Stromal cell of bone marrow (primary cell): ENCODE measurements at regions not wholly inside any gene's neighbourhood (a gene's known extent, or its start where the extent isn't known, plus 50 kb on each side); places are given as distances from the start of the nearest gene placed in this dataset.

Experiments used
- DNase-seq: peaks from one replicate; pipeline ENCODE4 v3.0.0-alpha.2; 2012; ENCODE audit warnings: low read depth

GRCh38 chr13:34414616-34415015 lies 527.5 kb upstream of the NBEA start:
- no peak for DNase-seq

DNA sequence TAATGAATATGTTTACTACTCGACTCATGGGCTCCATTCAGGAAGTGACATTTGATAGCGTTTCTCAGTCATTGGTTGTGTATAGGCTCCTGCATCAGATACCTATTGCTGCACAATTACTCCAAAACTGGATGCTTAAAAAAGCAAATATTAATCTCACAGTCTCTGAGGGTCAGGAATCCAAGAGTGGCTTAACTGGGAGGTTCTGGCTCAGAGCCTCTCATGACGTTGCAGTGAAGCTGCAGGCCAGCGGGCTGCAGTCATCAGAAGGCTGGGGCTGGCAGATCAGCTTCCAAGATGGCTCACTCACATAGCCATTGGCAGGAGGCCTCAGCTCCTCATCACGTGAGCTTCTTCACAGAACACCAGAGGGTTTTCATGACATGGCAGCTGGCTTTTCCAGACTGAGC lies 525.1 kb upstream of the NBEA start:
- peak; percentile 72 for DNase-seq

DNA sequence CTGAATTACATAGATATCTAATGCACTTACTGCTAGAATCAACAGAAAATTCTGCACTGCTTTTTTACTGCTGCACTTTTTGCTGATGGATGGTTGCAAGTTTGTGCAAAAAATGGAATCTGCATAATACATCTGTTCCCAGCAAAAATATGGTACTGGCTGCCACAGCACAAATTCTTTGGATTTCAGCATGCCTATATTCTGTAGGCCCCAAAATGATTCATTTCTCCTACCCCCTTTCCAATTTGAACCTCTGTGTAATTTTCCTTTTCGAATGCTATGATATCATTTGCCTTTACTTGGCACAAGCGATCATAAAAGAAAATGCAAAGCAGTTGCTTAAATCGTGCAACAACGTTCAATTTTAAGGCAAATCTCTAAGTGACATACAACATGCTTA lies 524.2 kb upstream of the NBEA start:
- no peak for DNase-seq

GRCh38 chr13:34419025-34419424 lies 523.0 kb upstream of the NBEA start:
- no peak for DNase-seq

DNA sequence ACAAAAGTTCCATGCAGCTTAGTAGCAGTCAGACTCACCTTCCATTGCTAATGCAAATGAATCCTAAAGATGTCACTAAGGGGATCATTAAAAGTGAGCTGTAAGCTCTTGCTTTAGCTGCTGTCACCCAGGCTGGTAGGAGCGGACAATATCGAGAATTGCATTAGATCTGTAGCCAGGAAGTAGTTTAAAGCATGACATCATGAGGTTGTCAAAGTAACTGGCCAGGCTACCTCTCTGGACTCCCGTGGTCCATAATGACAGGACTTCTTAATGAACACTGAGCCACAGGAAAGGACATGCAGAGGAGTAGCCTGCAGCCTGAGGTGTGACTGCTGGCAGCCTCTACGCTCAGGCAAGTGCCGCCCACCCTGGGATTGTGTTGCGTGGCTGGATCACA lies 522.3 kb upstream of the NBEA start:
- no peak for DNase-seq

- no peak for DNase-seq
These were observed 521.2 kb upstream of the NBEA start for GRCh38 chr13:34420702-34421346.

- DNase-seq, result no peak
These were observed 520.7 kb upstream of the NBEA start for GRCh38 chr13:34421347-34421719.

GRCh38 chr13:34421858-34422475 lies 520.1 kb upstream of the NBEA start:
- no peak for DNase-seq

DNA sequence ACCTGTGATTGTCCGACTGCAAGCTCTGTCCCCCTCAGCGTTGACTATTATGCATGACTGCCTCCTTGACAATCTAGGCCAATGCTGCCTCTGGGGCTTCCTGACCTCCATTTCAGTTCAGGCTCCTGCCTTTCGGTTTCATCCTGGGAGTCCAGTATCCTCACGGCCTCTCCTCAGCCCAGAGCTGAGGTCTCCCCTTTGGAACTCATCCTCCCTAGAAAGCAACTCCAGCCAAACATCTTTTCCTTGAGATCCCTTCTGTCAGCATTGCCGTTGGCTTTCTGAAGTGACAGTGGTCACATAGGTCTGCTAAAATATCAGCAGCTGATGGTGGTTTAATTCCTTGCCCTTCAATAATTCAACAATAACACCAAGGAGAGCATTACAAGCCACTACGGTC lies 519.1 kb upstream of the NBEA start:
- no peak for DNase-seq

GRCh38 chr13:34425327-34425949 lies 516.6 kb upstream of the NBEA start:
- no peak for DNase-seq

DNA sequence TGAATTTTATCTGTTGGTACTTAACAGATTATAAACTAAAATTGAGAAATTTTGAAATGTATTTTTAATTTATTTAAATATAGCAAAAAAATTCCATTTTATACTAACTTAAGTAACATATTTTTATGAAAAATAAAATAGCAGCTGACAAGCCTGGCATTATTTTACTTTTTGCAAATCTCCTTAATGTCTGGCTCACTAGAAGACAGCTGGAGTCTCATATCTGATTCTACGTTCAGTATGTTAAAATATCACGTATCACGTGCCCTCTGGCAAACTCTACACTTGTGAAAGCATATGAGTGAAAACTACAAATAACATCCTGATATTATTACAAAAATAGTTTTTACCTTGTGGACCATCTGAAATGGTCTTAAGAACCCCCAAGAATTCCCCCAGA lies 513.2 kb upstream of the NBEA start:
- DNase-seq, result no peak

DNA sequence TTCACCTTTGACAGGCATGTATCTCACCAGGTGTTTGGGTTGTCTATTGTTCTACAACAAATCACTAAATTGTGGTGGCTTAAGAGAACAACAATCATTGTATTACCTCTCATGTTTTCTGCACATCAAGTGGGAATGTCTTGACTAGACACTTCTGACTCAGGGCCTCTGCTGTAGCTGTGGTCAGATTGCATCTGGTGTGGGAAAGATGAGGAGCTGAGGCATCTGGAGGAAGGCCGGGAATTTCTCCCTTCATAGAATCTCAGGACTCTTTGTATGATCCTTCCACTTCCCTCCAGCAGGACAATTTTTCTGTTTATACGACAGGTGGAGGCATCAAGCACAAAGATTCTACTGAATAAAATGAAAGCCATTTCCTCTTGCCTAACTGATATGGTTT lies 511.8 kb upstream of the NBEA start:
- peak; percentile 6 for DNase-seq

GRCh38 chr13:34431827-34432581 lies 510.1 kb upstream of the NBEA start:
- no peak for DNase-seq

GRCh38 chr13:34435338-34435737 lies 506.7 kb upstream of the NBEA start:
- DNase-seq, result peak; percentile 36

DNA sequence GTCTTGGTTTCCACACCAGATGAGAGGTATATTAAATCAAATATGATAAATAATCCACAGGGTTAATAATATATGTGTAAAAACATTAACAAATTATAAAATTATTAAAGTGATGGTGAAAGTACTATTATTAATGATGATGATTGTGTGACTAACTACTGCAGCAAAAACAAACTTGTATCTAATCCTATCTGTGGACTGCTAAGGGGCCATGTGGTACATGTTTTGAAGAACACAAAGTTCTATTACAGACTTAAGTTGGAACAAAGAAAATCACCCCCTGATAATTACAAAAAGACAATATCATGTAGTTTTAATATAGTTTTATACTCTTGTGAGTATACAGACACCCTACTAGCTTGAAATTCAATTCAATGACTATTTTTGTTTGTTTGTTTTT lies 504.2 kb upstream of the NBEA start:
- DNase-seq, result no peak

GRCh38 chr13:34452831-34453230 lies 489.2 kb upstream of the NBEA start:
- no peak for DNase-seq

DNA sequence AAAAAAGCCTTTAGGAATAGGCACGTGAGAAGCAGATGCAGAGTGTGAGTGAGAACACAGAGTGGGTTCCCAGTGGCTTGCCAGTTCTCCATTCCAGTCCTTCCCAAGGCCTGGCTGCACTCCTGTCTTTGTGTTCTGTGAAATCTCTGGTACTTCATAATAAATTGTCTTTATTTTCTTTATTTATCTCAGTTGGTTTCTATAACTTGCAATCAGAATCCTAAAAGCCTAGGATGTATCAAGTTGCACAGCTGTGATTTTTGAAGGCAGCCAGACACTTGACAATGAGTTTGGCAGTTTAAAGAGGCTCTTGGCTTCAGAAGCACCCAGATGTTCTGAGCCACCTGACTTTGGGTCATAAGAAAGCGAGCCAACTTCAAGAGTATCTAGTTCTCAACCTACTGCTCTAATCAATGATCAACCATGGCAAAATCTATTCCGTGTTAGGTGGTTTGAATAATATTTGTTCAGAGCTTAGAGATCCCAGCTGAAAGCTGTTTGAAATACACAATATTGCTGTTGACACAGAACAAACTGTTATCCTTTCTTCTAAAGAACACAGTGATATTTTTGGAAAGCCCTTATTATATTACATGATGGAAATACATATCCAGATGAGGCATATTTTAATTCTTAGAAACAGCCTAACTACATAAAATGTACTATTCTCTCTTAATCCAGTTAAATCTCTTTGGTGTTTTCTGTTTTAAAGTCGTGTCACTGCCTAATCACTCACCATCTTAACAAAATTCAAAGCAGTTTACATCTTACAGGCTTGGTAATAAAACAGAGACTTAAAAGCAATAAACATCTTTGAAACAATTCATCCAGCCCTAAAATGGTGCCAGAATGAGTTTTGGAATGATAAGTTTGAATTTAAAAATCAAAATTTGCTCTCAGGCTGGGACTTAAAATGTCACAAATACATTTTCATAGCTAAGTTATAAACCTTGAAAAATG lies 483.0 kb upstream of the NBEA start:
- no peak for DNase-seq

- no peak for DNase-seq
These were observed 482.2 kb upstream of the NBEA start for GRCh38 chr13:34459856-34460255.

GRCh38 chr13:34462843-34463242 lies 479.2 kb upstream of the NBEA start:
- peak; percentile 38 for DNase-seq

DNA sequence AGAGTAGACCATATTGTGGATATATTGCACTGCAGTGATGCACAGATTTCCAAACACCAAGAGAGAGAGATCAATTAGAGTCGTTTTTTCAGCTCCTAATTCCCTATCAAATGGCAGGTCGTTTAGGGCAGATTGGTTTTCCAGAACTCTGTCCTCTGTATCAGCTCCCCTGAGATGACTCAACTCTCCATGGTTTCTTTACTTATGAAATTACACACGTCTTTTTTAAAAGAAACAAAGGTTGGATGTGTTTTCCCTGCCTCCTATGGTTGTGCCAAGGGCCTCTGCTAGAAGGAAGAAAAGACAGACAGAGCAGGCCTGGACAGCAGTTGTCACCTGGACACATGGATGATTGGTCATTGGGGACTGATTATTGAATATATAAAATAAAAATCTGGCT lies 478.1 kb upstream of the NBEA start:
- no peak for DNase-seq

- no peak for DNase-seq
These were observed 476.6 kb upstream of the NBEA start for GRCh38 chr13:34465423-34465922.

- no peak for DNase-seq
These were observed 475.8 kb upstream of the NBEA start for GRCh38 chr13:34466301-34466700.
